MM.1S (cell line): ENCODE measurements at regions not wholly inside any gene's neighbourhood (a gene's known extent, or its start where the extent isn't known, plus 50 kb on each side); places are given as distances from the start of the nearest gene placed in this dataset.
"Not testable (repeated sequence)": the region's sequence is repeated elsewhere in the genome, so short reads cannot be mapped to it uniquely, and the experiment has no call there.

Experiments
- DNase-seq: peaks from one replicate; pipeline ENCODE4 v3.0.0-alpha.2; 2015
- H2AFZ ChIP-seq: fragments of 300-600 bp; sonication (generic); 2 replicates; pipeline ENCODE4 v1.6.0; 2016; ENCODE audit warnings: antibody characterized with exemption, low read length
- H3F3A ChIP-seq: fragments of 300-600 bp; sonication (generic); 2 replicates; pipeline ENCODE4 v1.6.1; 2016; ENCODE audit warnings: mild to moderate bottlenecking, antibody characterized with exemption, low read length, moderate library complexity, mixed read lengths; ENCODE audit not compliant: insufficient read depth
- H3K27ac ChIP-seq: fragments of 300-600 bp; sonication (generic); 2 replicates; pipeline ENCODE4 v1.5.1; 2016; ENCODE audit warnings: mild to moderate bottlenecking, low read length
- H3K27me3 ChIP-seq: fragments of 300-600 bp; sonication (generic); replicated peaks from 2 replicates; pipeline ENCODE4 v1.6.0; 2016; ENCODE audit warnings: low read length; ENCODE audit not compliant: insufficient read depth
- H3K36me3 ChIP-seq: fragments of 300-600 bp; sonication (generic); replicated peaks from 2 replicates; pipeline ENCODE4 v1.6.1; 2016; ENCODE audit warnings: mild to moderate bottlenecking, low read length, mixed read lengths; ENCODE audit not compliant: insufficient read depth
- H3K4me1 ChIP-seq: fragments of 300-600 bp; sonication (generic); 2 replicates; pipeline ENCODE4 v1.6.1; 2016; ENCODE audit warnings: low read length, mixed read lengths
- H3K4me2 ChIP-seq: fragments of 300-600 bp; sonication (generic); 2 replicates; pipeline ENCODE4 v1.6.0; 2016; ENCODE audit warnings: low read depth, low read length
- H3K4me3 ChIP-seq: fragments of 300-600 bp; sonication (generic); 2 replicates; pipeline ENCODE4 v1.5.1; 2016; ENCODE audit warnings: low read length, mixed read lengths
- H3K79me2 ChIP-seq: fragments of 300-600 bp; sonication (generic); 2 replicates; pipeline ENCODE4 v1.6.1; 2016; ENCODE audit warnings: mixed run types, low read length, mixed read lengths
- H3K9ac ChIP-seq: fragments of 300-600 bp; sonication (generic); 2 replicates; pipeline ENCODE4 v1.6.1; 2016; ENCODE audit warnings: low read length, mixed read lengths
- H3K9me2 ChIP-seq: fragments of 300-600 bp; sonication (generic); replicated peaks from 2 replicates; pipeline ENCODE4 v1.6.1; 2016; ENCODE audit warnings: mild to moderate bottlenecking, low read length, mixed read lengths; ENCODE audit not compliant: insufficient read depth
- H3K9me3 ChIP-seq: fragments of 300-600 bp; sonication (generic); replicated peaks from 2 replicates; pipeline ENCODE4 v1.6.1; 2016; ENCODE audit warnings: mild to moderate bottlenecking, low read length, mixed read lengths; ENCODE audit not compliant: insufficient read depth
- H4K20me1 ChIP-seq: fragments of 300-600 bp; sonication (generic); 2 replicates; pipeline ENCODE4 v1.6.1; 2016; ENCODE audit warnings: mild to moderate bottlenecking, low read length, moderate library complexity, mixed read lengths; ENCODE audit not compliant: insufficient read depth
- EZH2 ChIP-seq: fragments of 300-600 bp; sonication (generic); optimal IDR thresholded peaks from 2 replicates; pipeline ENCODE3; 2017; ENCODE audit warnings: low read depth, mild to moderate bottlenecking, antibody characterized with exemption, low read length, mixed read lengths
- EZH2phosphoT487 ChIP-seq: fragments of 300-600 bp; sonication (generic); IDR thresholded peaks from 2 replicates; pipeline ENCODE4 v1.6.1; 2018; ENCODE audit warnings: antibody characterized with exemption, low read length
- TF ChIP-seq, protein P1 (sequence below): fragments of 300-600 bp; sonication (generic); IDR thresholded peaks from 2 replicates; pipeline ENCODE4 v1.5.1; 2016; ENCODE audit warnings: antibody characterized with exemption, low read length, mixed read lengths

DNA sequence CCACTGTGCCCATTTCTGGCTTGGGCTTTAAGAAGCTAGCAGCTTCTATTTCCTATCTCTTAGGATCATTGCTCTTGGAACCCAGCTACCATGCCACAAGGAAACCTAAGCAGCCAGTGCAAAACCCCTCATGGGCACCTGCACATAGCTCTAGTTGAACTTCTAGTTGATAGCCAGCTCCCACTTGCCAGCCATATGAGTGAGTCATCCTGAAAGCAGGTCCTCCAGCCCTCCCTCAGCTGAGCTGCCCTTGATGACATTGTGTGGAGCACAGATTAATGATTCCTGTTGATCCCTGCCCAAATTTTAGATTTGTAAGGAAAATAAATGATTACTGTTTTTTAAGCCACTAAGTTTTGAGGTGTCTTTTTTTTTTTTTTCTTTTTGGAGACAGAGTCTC lies 234.2 kb upstream of the FBXO33 start:
- DNase-seq = no peak

DNA sequence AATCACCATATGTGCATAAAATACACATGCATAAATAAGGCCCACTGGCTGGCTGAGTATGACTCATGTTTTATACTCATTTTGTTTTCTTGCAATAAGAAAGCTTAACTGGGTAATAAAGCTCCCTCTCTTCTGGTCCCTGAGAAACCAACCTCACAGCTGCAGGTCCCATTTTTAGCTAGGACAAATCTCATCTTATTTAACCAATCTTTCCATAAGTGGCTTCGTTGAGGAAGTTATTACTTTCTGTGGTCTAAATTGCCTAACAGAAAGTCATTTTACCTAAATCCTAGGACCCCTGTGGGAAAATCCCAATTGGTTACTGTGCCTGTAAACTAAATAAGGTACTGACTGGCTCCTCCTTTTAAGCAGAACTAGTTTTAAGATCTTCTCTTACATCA lies 232.8 kb upstream of the FBXO33 start:
- no peak for DNase-seq
- Histone ChIP-seq H3F3A (no peaks in the 10 kb centered on the region), H3K79me2 (no peaks in the 10 kb centered on the region), H3K9me3 (no peaks in the 10 kb centered on the region), H3K4me2 (no peak overlapping the region), H4K20me1 (no peaks in the 10 kb centered on the region), H3K9ac (no peak overlapping the region), H3K36me3 (no peaks in the 10 kb centered on the region), H3K4me3 (no peak overlapping the region), H3K4me1 (no peaks in the 10 kb centered on the region), H2AFZ (no peak overlapping the region), H3K27me3 (no peaks in the 10 kb centered on the region), H3K27ac (no peak overlapping the region), H3K9me2 (no peaks in the 10 kb centered on the region)
- TF ChIP-seq EZH2 (no peak), EZH2phosphoT487 (no peak)
- TF ChIP-seq, protein P1, sequence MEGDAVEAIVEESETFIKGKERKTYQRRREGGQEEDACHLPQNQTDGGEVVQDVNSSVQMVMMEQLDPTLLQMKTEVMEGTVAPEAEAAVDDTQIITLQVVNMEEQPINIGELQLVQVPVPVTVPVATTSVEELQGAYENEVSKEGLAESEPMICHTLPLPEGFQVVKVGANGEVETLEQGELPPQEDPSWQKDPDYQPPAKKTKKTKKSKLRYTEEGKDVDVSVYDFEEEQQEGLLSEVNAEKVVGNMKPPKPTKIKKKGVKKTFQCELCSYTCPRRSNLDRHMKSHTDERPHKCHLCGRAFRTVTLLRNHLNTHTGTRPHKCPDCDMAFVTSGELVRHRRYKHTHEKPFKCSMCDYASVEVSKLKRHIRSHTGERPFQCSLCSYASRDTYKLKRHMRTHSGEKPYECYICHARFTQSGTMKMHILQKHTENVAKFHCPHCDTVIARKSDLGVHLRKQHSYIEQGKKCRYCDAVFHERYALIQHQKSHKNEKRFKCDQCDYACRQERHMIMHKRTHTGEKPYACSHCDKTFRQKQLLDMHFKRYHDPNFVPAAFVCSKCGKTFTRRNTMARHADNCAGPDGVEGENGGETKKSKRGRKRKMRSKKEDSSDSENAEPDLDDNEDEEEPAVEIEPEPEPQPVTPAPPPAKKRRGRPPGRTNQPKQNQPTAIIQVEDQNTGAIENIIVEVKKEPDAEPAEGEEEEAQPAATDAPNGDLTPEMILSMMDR = no peak

More for the DNA sequence above, 234.2 kb upstream of the FBXO33 start:
- no peaks in the 10 kb centered on the region for H3K27me3 ChIP-seq
- no peak overlapping the region for H3K9ac ChIP-seq
- H3K4me1 ChIP-seq = no peaks in the 10 kb centered on the region
- H3K9me3 ChIP-seq = no peaks in the 10 kb centered on the region
- H4K20me1 ChIP-seq = no peaks in the 10 kb centered on the region
- H3K27ac ChIP-seq = no peak overlapping the region
- H3F3A ChIP-seq = no peaks in the 10 kb centered on the region
- H2AFZ ChIP-seq = no peak overlapping the region
- no peaks in the 10 kb centered on the region for H3K9me2 ChIP-seq
- no peak overlapping the region for H3K4me2 ChIP-seq
- no peaks in the 10 kb centered on the region for H3K79me2 ChIP-seq
- TF ChIP-seq, protein P1 = no peak
- TF ChIP-seq EZH2phosphoT487 (no peak), EZH2 (no peak)
- no peak overlapping the region for H3K4me3 ChIP-seq
- H3K36me3 ChIP-seq = no peaks in the 10 kb centered on the region

DNA sequence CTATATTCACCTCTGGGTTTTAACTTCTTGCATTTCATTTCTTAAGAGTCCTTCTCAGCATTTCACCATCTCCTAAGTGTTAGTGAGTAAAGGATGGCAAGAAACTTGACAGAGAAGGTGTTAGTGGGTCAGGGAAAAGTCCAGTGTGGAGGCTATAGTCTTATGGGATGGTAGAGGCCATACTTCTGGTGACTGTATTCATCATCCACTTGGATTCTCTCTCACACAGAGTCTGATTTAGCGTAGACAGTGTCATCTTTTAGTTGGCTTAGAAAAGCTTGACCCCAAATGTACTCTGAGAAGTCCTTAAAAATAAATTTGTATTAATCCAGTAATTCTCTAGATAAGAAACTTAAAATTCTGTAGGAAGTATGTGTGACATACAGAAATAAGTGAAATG lies 232.4 kb upstream of the FBXO33 start:
- no peak overlapping the region for H3K27ac ChIP-seq
- H3K9me2 ChIP-seq = no peaks in the 10 kb centered on the region
- H3K4me2 ChIP-seq = no peak overlapping the region
- H3K79me2 ChIP-seq = no peaks in the 10 kb centered on the region
- no peaks in the 10 kb centered on the region for H3F3A ChIP-seq
- no peaks in the 10 kb centered on the region for H3K36me3 ChIP-seq
- no peaks in the 10 kb centered on the region for H4K20me1 ChIP-seq
- no peak overlapping the region for H2AFZ ChIP-seq
- no peak for DNase-seq
- TF ChIP-seq EZH2phosphoT487 (no peak), EZH2 (no peak)
- TF ChIP-seq, protein P1 = no peak
- no peaks in the 10 kb centered on the region for H3K27me3 ChIP-seq
- H3K4me3 ChIP-seq = no peak overlapping the region
- H3K4me1 ChIP-seq = no peaks in the 10 kb centered on the region
- H3K9ac ChIP-seq = no peak overlapping the region
- no peaks in the 10 kb centered on the region for H3K9me3 ChIP-seq

DNA sequence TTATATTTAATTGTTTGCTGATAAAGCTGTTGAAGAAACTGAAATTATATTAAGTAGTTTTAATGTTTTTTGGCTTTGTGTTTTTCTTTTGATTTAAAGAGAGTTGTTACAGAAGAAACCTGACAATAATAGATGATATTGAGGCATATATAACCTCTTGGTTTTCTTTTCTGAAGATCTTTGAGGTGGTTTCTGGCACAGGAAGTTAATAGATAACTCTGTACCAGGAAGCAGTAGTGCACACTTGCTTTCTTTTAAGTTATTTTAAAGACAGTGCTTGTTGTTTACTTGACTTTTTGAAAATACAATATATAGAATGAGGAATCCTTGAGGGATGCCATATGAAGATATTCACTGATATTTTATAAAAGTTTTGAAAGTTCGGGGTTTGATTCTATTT lies 209.0 kb upstream of the FBXO33 start:
- no peak overlapping the region for H3K4me2 ChIP-seq
- H4K20me1 ChIP-seq = no peaks in the 10 kb centered on the region
- H3K9me2 ChIP-seq = no peaks in the 10 kb centered on the region
- no peaks in the 10 kb centered on the region for H3K9me3 ChIP-seq
- no peaks in the 10 kb centered on the region for H3K4me1 ChIP-seq
- no peak overlapping the region for H3K27ac ChIP-seq
- no peaks in the 10 kb centered on the region for H3K27me3 ChIP-seq
- TF ChIP-seq, protein P1 = no peak
- no peak for TF ChIP-seq EZH2phosphoT487
- no peak for TF ChIP-seq EZH2
- no peaks in the 10 kb centered on the region for H3F3A ChIP-seq
- H3K36me3 ChIP-seq = no peaks in the 10 kb centered on the region
- no peaks in the 10 kb centered on the region for H3K79me2 ChIP-seq
- no peak overlapping the region for H3K9ac ChIP-seq
- DNase-seq = peak; percentile 5
- H2AFZ ChIP-seq = no peak overlapping the region
- H3K4me3 ChIP-seq = no peak overlapping the region

DNA sequence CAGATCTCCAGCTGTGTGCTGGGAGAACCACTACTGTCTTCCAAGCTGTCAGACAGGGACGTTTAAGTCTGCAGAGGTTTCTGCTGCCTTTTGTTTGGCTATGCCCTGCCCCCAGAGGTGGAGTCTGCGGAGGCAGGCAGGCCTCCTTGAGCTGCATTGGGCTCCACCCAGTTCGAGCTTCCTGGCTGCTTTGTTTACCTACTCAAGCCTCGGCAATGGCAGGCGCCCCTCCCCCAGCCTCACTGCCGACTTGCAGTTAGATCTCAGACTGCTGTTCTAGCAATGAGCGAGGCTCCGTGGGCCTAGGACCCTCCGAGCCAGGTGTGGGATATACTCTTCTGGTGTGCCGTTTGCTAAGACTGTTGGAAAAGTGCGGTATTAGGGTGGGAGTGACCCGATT lies 206.8 kb upstream of the FBXO33 start:
- H3K36me3 ChIP-seq, H2AFZ ChIP-seq, H3K9me2 ChIP-seq, H3K4me2 ChIP-seq, H3K9ac ChIP-seq, H3K4me1 ChIP-seq, H3K27me3 ChIP-seq, H4K20me1 ChIP-seq, H3K4me3 ChIP-seq, H3K9me3 ChIP-seq, H3K79me2 ChIP-seq, DNase-seq, H3K27ac ChIP-seq, H3F3A ChIP-seq: not testable (repeated sequence)
